Hindlimb muscle (tissue), 1 donor: ENCODE measurements at regions not wholly inside any gene's neighbourhood (a gene's known extent, or its start where the extent isn't known, plus 50 kb on each side); places are given as distances from the start of the nearest gene placed in this dataset.
A peak's percentile ranks its signal among the peaks of the same experiment; 100 is the strongest.

Experiments
- DNase-seq: peaks from one replicate; pipeline ENCODE4 v3.0.0-alpha.2; 2013

GRCh38 chr1:80706526-80706925, 1094.2 kb upstream of the ADGRL2 start:
- no peak for DNase-seq

GRCh38 chr1:80678438-80678837, 1122.3 kb upstream of the ADGRL2 start:
- no peak for DNase-seq

DNA sequence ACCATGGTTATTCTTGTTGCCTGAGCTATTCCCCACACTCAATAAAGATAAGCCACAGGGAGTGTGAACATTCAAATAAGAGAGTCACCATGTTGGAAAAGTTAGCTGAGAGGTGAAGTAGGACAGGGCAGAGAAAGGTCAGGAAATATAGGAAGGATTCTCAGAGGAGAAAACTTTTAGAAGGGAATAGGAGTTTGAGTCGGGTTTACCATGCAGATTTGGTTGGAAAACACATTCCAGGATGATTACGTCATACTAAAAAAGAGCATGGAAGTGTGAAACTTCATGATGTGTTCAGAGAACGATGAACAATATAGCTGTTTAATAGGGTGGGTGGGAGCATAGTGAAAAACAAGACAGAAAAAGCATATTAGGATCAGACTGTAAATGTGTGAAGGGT, 1125.3 kb upstream of the ADGRL2 start:
- no peak for DNase-seq

GRCh38 chr1:80673935-80674597, 1126.7 kb upstream of the ADGRL2 start:
- DNase-seq = no peak

- no peak for DNase-seq
These were observed 1132.4 kb upstream of the ADGRL2 start for GRCh38 chr1:80668372-80668771.

- no peak for DNase-seq
These were observed 1134.7 kb upstream of the ADGRL2 start for GRCh38 chr1:80666073-80666472.

DNA sequence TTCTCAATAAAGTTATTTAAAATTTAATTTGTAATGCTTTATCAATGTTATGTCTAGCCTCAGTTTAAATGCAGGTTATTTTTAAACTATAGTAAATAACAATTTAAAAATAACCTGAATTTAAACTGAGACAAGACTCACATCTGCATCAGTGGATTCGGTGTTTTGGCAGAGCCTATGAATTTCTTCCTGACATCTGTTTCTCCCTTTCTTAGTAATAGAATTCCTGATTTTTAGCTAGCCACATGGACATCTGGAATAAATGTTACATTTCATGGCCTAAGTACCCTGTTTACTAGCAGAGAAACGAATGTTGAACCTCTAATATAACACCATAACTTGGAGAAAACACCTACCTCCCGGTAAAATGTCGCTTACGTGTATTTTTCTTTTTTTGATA, 1141.6 kb upstream of the ADGRL2 start:
- DNase-seq = peak; percentile 40

GRCh38 chr1:80657707-80658106, 1143.0 kb upstream of the ADGRL2 start:
- no peak for DNase-seq

GRCh38 chr1:80657044-80657643, 1143.6 kb upstream of the ADGRL2 start:
- DNase-seq = no peak

- no peak for DNase-seq
These were observed 1144.1 kb upstream of the ADGRL2 start for GRCh38 chr1:80656641-80657040.

DNA sequence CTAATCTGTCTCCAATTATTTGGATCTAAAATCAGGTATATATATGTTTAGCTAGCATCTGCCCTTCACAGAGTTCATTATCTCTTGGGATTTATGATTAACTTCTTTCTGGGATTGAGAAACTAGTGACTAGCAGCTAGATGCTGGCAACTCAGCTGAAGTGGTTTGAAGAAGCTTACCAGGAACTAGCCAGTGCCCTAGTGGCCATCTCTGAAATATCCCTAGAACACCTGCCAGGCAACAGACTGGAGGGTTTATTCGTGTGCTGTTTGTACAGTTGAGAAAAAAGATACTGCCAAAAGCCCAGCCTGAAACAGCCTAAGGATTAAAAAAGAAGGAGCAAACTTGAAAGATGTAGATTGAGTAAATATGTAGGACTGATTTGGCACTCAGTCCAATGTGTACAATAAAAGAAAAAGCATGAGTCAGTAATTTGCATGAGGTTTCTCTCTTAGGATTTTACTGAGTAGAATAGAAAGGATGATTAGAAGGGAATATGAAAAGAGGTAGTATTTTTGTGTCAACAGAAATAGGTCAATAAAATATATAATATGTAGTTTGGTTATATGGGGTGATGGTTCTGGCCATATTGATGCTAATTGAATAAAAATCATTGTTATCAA, 1144.6 kb upstream of the ADGRL2 start:
- DNase-seq = no peak

GRCh38 chr1:80646053-80646452, 1154.7 kb upstream of the ADGRL2 start:
- no peak for DNase-seq

GRCh38 chr1:80645621-80646020, 1155.1 kb upstream of the ADGRL2 start:
- DNase-seq = no peak

GRCh38 chr1:80640978-80641377, 1159.8 kb upstream of the ADGRL2 start:
- DNase-seq = no peak

DNA sequence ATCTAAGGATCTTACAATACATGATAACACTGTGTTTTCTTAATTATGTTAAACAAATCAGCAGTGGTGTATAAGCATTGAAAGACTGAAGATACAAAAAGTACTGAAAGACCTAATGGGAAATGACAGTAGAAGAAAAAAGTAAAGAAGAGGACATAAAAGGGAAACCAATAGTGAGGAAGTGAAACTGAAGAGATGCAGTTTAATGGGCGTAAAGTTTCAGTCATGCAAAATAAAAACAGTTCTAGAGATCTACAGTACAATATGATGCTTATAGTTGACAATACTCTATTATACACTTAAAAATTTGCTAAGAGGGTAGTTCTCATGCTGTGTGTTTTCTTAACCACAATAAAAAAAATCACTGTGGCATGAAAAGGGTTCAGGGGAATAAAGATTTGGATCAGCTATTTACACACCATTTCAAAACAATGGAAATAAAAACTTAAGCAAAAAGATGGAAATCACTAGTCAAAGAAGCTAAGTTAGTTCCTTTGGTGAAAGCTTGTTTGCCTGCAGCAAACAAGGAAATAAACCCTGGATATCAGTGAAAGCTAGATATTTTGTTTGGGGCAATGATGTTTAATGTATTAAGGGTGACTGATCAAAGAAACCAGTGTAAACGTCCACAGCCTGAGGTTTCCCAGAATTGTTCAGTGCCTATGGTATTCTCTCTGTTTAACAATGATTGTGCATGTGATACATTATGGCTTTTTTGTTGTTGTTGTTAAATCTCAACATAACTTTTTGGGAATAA, 1160.8 kb upstream of the ADGRL2 start:
- no peak for DNase-seq

DNA sequence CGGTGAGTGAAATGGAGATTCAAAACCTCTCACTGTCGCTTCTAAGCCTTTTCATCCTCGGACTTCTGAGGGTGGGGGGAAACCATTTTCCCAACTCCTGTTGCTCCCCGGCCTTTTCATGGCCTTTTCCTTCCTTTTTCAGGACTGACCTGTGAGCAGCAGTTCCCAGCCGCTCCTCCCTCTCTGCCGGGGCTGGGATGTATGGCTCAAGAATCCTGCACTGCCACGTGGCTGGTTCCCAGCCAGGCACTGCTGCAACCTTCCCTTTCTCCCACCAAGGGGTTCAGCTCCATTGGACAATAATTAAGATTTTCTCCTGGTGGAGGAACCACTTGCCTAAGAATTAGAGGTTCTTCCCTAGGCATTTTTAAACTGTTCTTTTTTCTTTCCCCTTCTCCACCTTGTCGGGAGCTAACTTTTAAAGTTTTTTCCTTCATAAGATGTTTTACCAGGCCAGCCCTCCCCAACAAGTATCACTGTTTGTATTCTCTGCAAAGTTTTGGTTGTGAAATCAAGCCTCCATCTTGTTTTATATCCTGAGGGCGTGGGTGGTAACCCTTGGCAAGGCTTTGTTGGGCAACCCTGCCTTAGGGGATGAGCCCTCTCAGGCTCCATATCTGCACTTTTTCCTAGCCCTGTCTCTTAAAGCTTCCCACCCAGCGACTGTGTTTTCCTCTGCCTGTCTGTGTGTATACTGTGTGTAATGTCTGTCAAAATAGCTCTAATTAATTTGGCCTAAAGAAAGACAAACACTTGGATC, 1166.6 kb upstream of the ADGRL2 start:
- DNase-seq = no peak

- DNase-seq = no peak
These were observed 1168.5 kb upstream of the ADGRL2 start for GRCh38 chr1:80632284-80632683.

DNA sequence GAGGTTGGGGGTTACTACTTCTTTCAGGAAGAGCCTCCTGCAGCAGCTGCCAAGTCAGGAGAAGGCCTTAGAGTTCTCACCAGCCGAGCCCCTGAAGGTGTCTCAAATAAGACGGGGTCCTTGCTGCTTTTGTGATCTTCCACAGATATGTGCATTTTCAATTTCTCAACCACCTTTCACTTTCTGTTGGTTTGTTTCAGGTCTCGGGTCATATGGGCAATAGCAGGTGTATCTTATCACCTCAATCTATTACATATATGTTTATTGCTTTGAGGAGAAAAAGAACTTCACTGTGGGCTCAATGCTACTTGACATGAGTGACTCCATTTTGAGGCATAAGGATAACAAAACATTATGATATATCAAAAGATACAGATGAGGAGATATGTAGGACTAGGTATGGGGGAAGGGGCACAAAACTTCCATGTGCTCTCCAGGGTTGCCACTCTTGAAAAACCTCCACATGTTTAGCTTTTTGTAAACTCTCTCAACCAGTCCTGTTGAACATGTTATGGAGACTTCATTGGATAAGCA, 1171.4 kb upstream of the ADGRL2 start:
- no peak for DNase-seq

DNA sequence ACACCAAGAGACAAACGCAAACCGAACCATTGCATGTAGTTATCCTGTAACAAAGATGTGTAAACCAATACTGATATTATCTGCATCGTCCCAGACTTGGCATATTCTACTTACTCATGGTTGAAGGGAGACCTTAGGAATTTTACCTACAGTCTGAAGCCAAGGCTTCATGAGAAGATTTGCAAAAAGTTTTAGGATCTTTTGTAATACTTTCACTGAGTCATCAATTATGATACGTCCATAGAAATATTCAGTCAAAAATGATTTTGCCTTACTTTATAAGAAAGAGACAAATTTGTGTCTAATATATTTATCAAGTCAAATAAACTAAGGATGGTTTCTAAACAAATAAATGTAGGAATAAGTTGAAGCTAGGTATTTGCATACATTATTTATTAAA, 1176.1 kb upstream of the ADGRL2 start:
- DNase-seq = no peak

GRCh38 chr1:80607064-80607463, 1193.7 kb upstream of the ADGRL2 start:
- no peak for DNase-seq

- DNase-seq = no peak
These were observed 1206.7 kb upstream of the ADGRL2 start for GRCh38 chr1:80594013-80594412.

- no peak for DNase-seq
These were observed 1207.5 kb upstream of the ADGRL2 start for GRCh38 chr1:80593197-80593596.
